ENCODE measurements at regions not wholly inside any gene's neighbourhood (a gene's known extent, or its start where the extent isn't known, plus 50 kb on each side); places are given as distances from the start of the nearest gene placed in this dataset.

GRCh38 chr2:125535089-125535488 lies 1120.9 kb upstream of the GYPC start:
- CTCF ChIA-PET: no interaction called here
- intact Hi-C loops (cut with micrococcal nuclease): no loop called here

GRCh38 chr2:125543968-125544514 lies 1111.9 kb upstream of the GYPC start:
- Mint-ChIP-seq H3K4me1 (no peaks in the 10 kb centered on the region), H3K4me3 (no peak overlapping the region), H3K27ac (no peak overlapping the region), H3K27me3 (no peaks in the 10 kb centered on the region), H3K9me3 (ENCODE audit: insufficient read depth) (no peaks in the 10 kb centered on the region)
- peaks cover 0 to 7% (median 0%) of the 10 kb centered on the region in 3 donors for H3K9me3 ChIP-seq (ENCODE audit: control extremely low read depth in 1 of 3, control insufficient read depth in 2 of 3, insufficient read depth in 1 of 3, low read length in 2 of 3)
- no peak for DNase-seq
- H2AFZ ChIP-seq (ENCODE audit: insufficient read depth, low read depth, low read length, poor library complexity, severe bottlenecking): no peak overlapping the region
- H4K20me1 ChIP-seq (ENCODE audit: control insufficient read depth, insufficient read depth, low read length, poor library complexity, severe bottlenecking): no peaks in the 10 kb centered on the region
- CTCF ChIA-PET: no interaction called here
- intact Hi-C loops (cut with micrococcal nuclease): no loop called here
- H3K4me2 ChIP-seq (replicated peaks; ENCODE audit: low read depth, low read length, poor library complexity, severe bottlenecking): no peak overlapping the region
- no peaks in the 10 kb centered on the region for H3K36me3 ChIP-seq (replicated peaks in 1 of 2; ENCODE audit: control extremely low read depth in 1 of 2, control insufficient read depth in 1 of 2, extremely low read depth in 1 of 2, insufficient read depth in 2 of 2, low read length in 1 of 2)
- H3K79me2 ChIP-seq (ENCODE audit: control insufficient read depth, insufficient read depth, low read length): no peaks in the 10 kb centered on the region
- H3K9ac ChIP-seq (ENCODE audit: low read length): no peak overlapping the region
- H3K27me3 ChIP-seq (replicated peaks in 1 of 4; ENCODE audit: control extremely low read depth in 1 of 4, control insufficient read depth in 3 of 4, insufficient read depth in 4 of 4, low read length in 3 of 4): no peaks in the 10 kb centered on the region
- no peak for ATAC-seq (ENCODE audit: low read depth)
- no CpG with 5 or more reads among the region's 1 CpG for WGBS (ENCODE audit: insufficient coverage)
- H3K4me1 ChIP-seq (ENCODE audit: control insufficient read depth in 2 of 2, insufficient read depth in 2 of 2, low read length in 2 of 2): no peaks in the 10 kb centered on the region
- H3K27ac ChIP-seq (ENCODE audit: low read length in 2 of 2): no peak overlapping the region
- POLR2A ChIA-PET: no interaction called here
- TF ChIP-seq EZH2 (IDR thresholded peaks at IDR 0.05; ENCODE audit: borderline replicate concordance, insufficient read depth, low read depth, low read length, poor library complexity, severe bottlenecking) (no peak), CTCF (IDR thresholded peaks at IDR 0.05) (no peak)
- no peak overlapping the region for H3K4me3 ChIP-seq (ENCODE audit: control extremely low read depth in 1 of 5, extremely low read depth in 1 of 5, insufficient read depth in 1 of 5, low read depth in 2 of 5, low read length in 4 of 5)

More at GRCh38 chr2:125535089-125535488, 1120.9 kb upstream of the GYPC start:
- H3K9me3 ChIP-seq (ENCODE audit: control extremely low read depth in 1 of 3, control insufficient read depth in 2 of 3, insufficient read depth in 1 of 3, low read length in 2 of 3): peaks cover 0 to 4% (median 0%) of the 10 kb centered on the region in 3 donors
- H3K36me3 ChIP-seq (replicated peaks in 1 of 2; ENCODE audit: control extremely low read depth in 1 of 2, control insufficient read depth in 1 of 2, extremely low read depth in 1 of 2, insufficient read depth in 2 of 2, low read length in 1 of 2): no peaks in the 10 kb centered on the region
- H3K27ac ChIP-seq (ENCODE audit: low read length in 2 of 2): no peak overlapping the region
- H2AFZ ChIP-seq (ENCODE audit: insufficient read depth, low read depth, low read length, poor library complexity, severe bottlenecking): no peak overlapping the region
- no peak overlapping the region for H3K4me3 ChIP-seq (ENCODE audit: control extremely low read depth in 1 of 5, extremely low read depth in 1 of 5, insufficient read depth in 1 of 5, low read depth in 2 of 5, low read length in 4 of 5)
- ATAC-seq (ENCODE audit: low read depth) (no peak), DNase-seq (no peak)
- no peaks in the 10 kb centered on the region for H3K27me3 ChIP-seq (replicated peaks in 1 of 4; ENCODE audit: control extremely low read depth in 1 of 4, control insufficient read depth in 3 of 4, insufficient read depth in 4 of 4, low read length in 3 of 4)
- no peaks in the 10 kb centered on the region for H4K20me1 ChIP-seq (ENCODE audit: control insufficient read depth, insufficient read depth, low read length, poor library complexity, severe bottlenecking)
- H3K4me1 Mint-ChIP-seq: no peaks in the 10 kb centered on the region
- H3K9ac ChIP-seq (ENCODE audit: low read length): no peak overlapping the region
- POLR2A ChIA-PET: no interaction called here
- H3K27ac Mint-ChIP-seq: no peak overlapping the region
- H3K4me1 ChIP-seq (ENCODE audit: control insufficient read depth in 2 of 2, insufficient read depth in 2 of 2, low read length in 2 of 2): no peaks in the 10 kb centered on the region
- TF ChIP-seq EZH2 (IDR thresholded peaks at IDR 0.05; ENCODE audit: borderline replicate concordance, insufficient read depth, low read depth, low read length, poor library complexity, severe bottlenecking) (no peak), CTCF (IDR thresholded peaks at IDR 0.05) (no peak)
- peaks cover 3% of the 10 kb centered on the region for H3K9me3 Mint-ChIP-seq (ENCODE audit: insufficient read depth)
- H3K27me3 Mint-ChIP-seq: no peaks in the 10 kb centered on the region
- no CpG with 5 or more reads among the region's 1 CpG for WGBS (ENCODE audit: insufficient coverage)
- no peak overlapping the region for H3K4me2 ChIP-seq (replicated peaks; ENCODE audit: low read depth, low read length, poor library complexity, severe bottlenecking)
- H3K4me3 Mint-ChIP-seq: no peak overlapping the region
- H3K79me2 ChIP-seq (ENCODE audit: control insufficient read depth, insufficient read depth, low read length): no peaks in the 10 kb centered on the region
